Endothelial cell of umbilical vein (primary cell): ENCODE measurements at regions not wholly inside any gene's neighbourhood (a gene's known extent, or its start where the extent isn't known, plus 50 kb on each side); places are given as distances from the start of the nearest gene placed in this dataset.

ENCODE experiments used
- BruUV-seq: library from RNA; stranded (reverse); fragments of 400-500 nt; replicated peaks from 2 replicates; lab custom pipeline; 2021; lab: Mats Ljungman, UMichigan
- CTCF ChIA-PET: fragments of 300-600, 350-600 bp; sonication (Branson Sonifier 250); formaldehyde crosslinking; loops from one replicate; lab custom pipeline; 2021; ENCODE audit warnings: antibody characterized with exemption, inconsistent platforms; lab: Charles Lee
- POLR2A ChIA-PET: fragments of 300-600, 350-600 bp; sonication (Branson Sonifier 250); formaldehyde crosslinking; loops from one replicate; lab custom pipeline; 2021; ENCODE audit warnings: antibody characterized with exemption, inconsistent platforms; lab: Charles Lee
- DNase-seq: peaks from one replicate; pipeline ENCODE4 v3.0.0-alpha.2; 2011; ENCODE audit warnings: low read depth, low spot score
- FAIRE-seq: peaks from 2 replicates; lab custom pipeline; 2011; peaks lifted over from hg19 to GRCh38; lab: Jason Lieb, UNC
- H2AFZ ChIP-seq: 2 replicates; pipeline ENCODE4 v1.6.0; 2012; ENCODE audit warnings: low read depth, low read length, control low read depth, inconsistent platforms
- H3K27ac ChIP-seq: 2 replicates; pipeline ENCODE4 v1.5.1; 2011; ENCODE audit warnings: low read depth, mild to moderate bottlenecking, control low read depth, low read length, moderate library complexity; ENCODE audit not compliant: insufficient read depth
- H3K27me3 ChIP-seq, 2 experiments: 2 replicates each; pipeline versions ENCODE4 v1.6.0 to v1.6.1; 2011; ENCODE audit warnings: low read length in 2 of 2, mixed read lengths in 1 of 2; ENCODE audit not compliant: control insufficient read depth in 2 of 2, insufficient read depth in 2 of 2
- H3K36me3 ChIP-seq, 2 experiments: 2 replicates in 1 of 2; 3 replicates in 1 of 2; pipeline ENCODE4 v1.5.1; 2011; ENCODE audit warnings: low read length in 2 of 2, mild to moderate bottlenecking in 1 of 2, moderate library complexity in 1 of 2; ENCODE audit not compliant: control insufficient read depth in 2 of 2, insufficient read depth in 2 of 2; ENCODE audit errors: extremely low read depth in 1 of 2
- H3K4me1 ChIP-seq: 3 replicates; pipeline ENCODE4 v1.5.1; 2011; ENCODE audit warnings: mild to moderate bottlenecking, low read length; ENCODE audit not compliant: control insufficient read depth, insufficient read depth; ENCODE audit errors: extremely low read depth
- H3K4me2 ChIP-seq: 2 replicates; pipeline ENCODE4 v1.6.1; 2011; ENCODE audit warnings: low read length, control low read depth, mixed read lengths; ENCODE audit not compliant: insufficient read depth
- H3K4me3 ChIP-seq, 3 experiments: fragments of 200-600 bp in 1 of 3; sonication (generic), shearing (Covaris generic) in 1 of 3; replicated peaks in 1 of 3; 2 replicates each; pipeline ENCODE4 v1.5.1; 2011 to 2016; ENCODE audit warnings: control low read depth in 3 of 3, low read length in 3 of 3, mild to moderate bottlenecking in 2 of 3, inconsistent platforms in 1 of 3, low read depth in 1 of 3, moderate library complexity in 1 of 3; ENCODE audit not compliant: insufficient read depth in 1 of 3
- H3K79me2 ChIP-seq: 2 replicates; pipeline ENCODE4 v1.6.0; 2012; ENCODE audit warnings: low read length, inconsistent platforms; ENCODE audit not compliant: control insufficient read depth, insufficient read depth
- H3K9ac ChIP-seq: replicated peaks from 2 replicates; pipeline ENCODE3; 2011; ENCODE audit warnings: low read length, control low read depth; ENCODE audit not compliant: insufficient read depth; ENCODE audit errors: extremely low read depth
- H3K9me1 ChIP-seq: replicated peaks from 3 replicates; pipeline ENCODE4 v1.6.0; 2011; ENCODE audit warnings: mild to moderate bottlenecking, low read length; ENCODE audit not compliant: control insufficient read depth, insufficient read depth; ENCODE audit errors: extremely low read depth
- H3K9me3 ChIP-seq: replicated peaks from 2 replicates; pipeline ENCODE4 v1.5.1; 2012; ENCODE audit warnings: low read length, inconsistent platforms; ENCODE audit not compliant: control insufficient read depth, insufficient read depth
- H4K20me1 ChIP-seq: replicated peaks from 2 replicates; pipeline ENCODE3; 2011; ENCODE audit warnings: mild to moderate bottlenecking, low read length; ENCODE audit not compliant: control insufficient read depth, insufficient read depth; ENCODE audit errors: extremely low read depth
- EZH2 ChIP-seq: IDR thresholded peaks from 2 replicates; pipeline ENCODE4 v1.6.1; 2012; ENCODE audit warnings: borderline replicate concordance, low read depth, mild to moderate bottlenecking, moderate library complexity, low read length, inconsistent platforms; ENCODE audit not compliant: severe bottlenecking
- FOS ChIP-seq: IDR thresholded peaks from 2 replicates; pipeline ENCODE4 v1.6.1; 2011; ENCODE audit warnings: mild to moderate bottlenecking, low read length, moderate library complexity, borderline replicate concordance; ENCODE audit not compliant: insufficient read depth
- GATA2 ChIP-seq: IDR thresholded peaks from 2 replicates; pipeline ENCODE4 v1.7.0; 2011; ENCODE audit warnings: low read depth, mild to moderate bottlenecking, moderate library complexity, mixed read lengths, low read length; ENCODE audit not compliant: insufficient read length, insufficient read depth
- JUN ChIP-seq: IDR thresholded peaks from 2 replicates; pipeline ENCODE4 v1.6.1; 2011; ENCODE audit warnings: borderline replicate concordance, low read depth; ENCODE audit not compliant: insufficient read length, insufficient read depth
- MYC ChIP-seq: IDR thresholded peaks from one replicate; pipeline ENCODE4 v1.6.1; 2011; ENCODE audit warnings: mild to moderate bottlenecking, low read depth, low read length
- POLR2A ChIP-seq: IDR thresholded peaks from 2 replicates; pipeline ENCODE4 v1.6.1; 2012; ENCODE audit warnings: low read depth, mild to moderate bottlenecking, control low read depth, low read length
- POLR2AphosphoS5 ChIP-seq: IDR thresholded peaks from 2 replicates; pipeline ENCODE4 v1.6.1; 2012; ENCODE audit warnings: low read depth, mild to moderate bottlenecking, control low read depth, low read length, moderate library complexity; ENCODE audit not compliant: insufficient read depth
- dilution Hi-C: fragments of 300-500 bp; cut with MboI; formaldehyde crosslinking; loops from one replicate; pipeline ENCODE4 v1.15.0; 2019; ENCODE audit warnings: low sequenced_read_pairs; ENCODE audit not compliant: extremely low pct_ligation_motif_present
- intact Hi-C: fragments of 100-400 bp; cut with micrococcal nuclease; formaldehyde crosslinking; loops from one replicate; pipeline ENCODE4 v1.10.0; 2022
- TF ChIP-seq, protein P1 (sequence below), 2 donors: IDR thresholded peaks; 1 replicate in 1 of 2; 2 replicates in 1 of 2; pipeline ENCODE4 v1.5.1; 2011; ENCODE audit warnings: low read length in 2 of 2, mild to moderate bottlenecking in 2 of 2, moderate library complexity in 2 of 2, control low read depth in 1 of 2, inconsistent platforms in 1 of 2, low read depth in 1 of 2; ENCODE audit not compliant: insufficient read depth in 1 of 2; ENCODE audit errors: extremely low read depth in 1 of 2
- TF ChIP-seq, protein P2 (sequence below): IDR thresholded peaks from 2 replicates; pipeline ENCODE4 v1.6.1; 2011; ENCODE audit not compliant: insufficient read depth, insufficient read length

DNA sequence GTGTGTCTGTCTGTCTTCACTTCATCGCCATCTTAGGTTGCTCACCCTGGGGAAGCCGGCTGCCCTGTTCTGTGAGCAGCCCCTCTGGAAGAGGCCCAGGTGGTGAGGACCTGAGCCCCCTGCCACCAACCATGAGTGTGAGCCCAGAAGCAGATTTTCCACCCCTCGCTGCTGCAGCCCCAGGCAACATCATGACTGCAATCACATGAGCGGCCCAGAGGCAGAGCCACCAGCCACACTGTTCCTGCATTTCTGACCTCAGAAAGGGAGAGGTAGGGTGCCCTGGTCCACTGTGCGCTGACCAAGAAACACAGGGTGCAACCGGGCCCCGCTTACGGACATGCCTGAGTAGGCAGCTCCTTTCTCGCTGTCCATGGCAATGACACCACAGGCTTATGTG, 92.3 kb upstream of the IQSEC1 start:
- H3K27ac ChIP-seq = no peak overlapping the region

More for the DNA sequence above, 92.3 kb upstream of the IQSEC1 start:
- no peaks in the 10 kb centered on the region for H3K36me3 ChIP-seq
- CTCF ChIA-PET = no interaction called here
- H3K9me3 ChIP-seq = no peaks in the 10 kb centered on the region
- POLR2A ChIA-PET = no interaction called here
- dilution Hi-C loops = no loop called here
- FAIRE-seq (no peak), DNase-seq (no peak)
- intact Hi-C loops = no loop called here
- no peaks in the 10 kb centered on the region for H3K9me1 ChIP-seq
- no peaks in the 10 kb centered on the region for H4K20me1 ChIP-seq
- BruUV-seq = no TSS peak
- H2AFZ ChIP-seq = no peak overlapping the region
- no peak overlapping the region for H3K4me2 ChIP-seq
- TF ChIP-seq POLR2A = no peak
- no peak for TF ChIP-seq POLR2AphosphoS5
- TF ChIP-seq EZH2 = no peak
- no peak for TF ChIP-seq FOS
- TF ChIP-seq MYC = no peak
- TF ChIP-seq, protein P1, sequence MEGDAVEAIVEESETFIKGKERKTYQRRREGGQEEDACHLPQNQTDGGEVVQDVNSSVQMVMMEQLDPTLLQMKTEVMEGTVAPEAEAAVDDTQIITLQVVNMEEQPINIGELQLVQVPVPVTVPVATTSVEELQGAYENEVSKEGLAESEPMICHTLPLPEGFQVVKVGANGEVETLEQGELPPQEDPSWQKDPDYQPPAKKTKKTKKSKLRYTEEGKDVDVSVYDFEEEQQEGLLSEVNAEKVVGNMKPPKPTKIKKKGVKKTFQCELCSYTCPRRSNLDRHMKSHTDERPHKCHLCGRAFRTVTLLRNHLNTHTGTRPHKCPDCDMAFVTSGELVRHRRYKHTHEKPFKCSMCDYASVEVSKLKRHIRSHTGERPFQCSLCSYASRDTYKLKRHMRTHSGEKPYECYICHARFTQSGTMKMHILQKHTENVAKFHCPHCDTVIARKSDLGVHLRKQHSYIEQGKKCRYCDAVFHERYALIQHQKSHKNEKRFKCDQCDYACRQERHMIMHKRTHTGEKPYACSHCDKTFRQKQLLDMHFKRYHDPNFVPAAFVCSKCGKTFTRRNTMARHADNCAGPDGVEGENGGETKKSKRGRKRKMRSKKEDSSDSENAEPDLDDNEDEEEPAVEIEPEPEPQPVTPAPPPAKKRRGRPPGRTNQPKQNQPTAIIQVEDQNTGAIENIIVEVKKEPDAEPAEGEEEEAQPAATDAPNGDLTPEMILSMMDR (IDR thresholded peaks at IDR 0.05; ENCODE audit: extremely low read depth in 1 of 2, insufficient read depth in 1 of 2, low read depth in 1 of 2, low read length in 2 of 2) = no peak
- TF ChIP-seq JUN = no peak
- TF ChIP-seq, protein P2, sequence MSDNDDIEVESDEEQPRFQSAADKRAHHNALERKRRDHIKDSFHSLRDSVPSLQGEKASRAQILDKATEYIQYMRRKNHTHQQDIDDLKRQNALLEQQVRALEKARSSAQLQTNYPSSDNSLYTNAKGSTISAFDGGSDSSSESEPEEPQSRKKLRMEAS = no peak
- TF ChIP-seq GATA2 = no peak
- H3K4me3 ChIP-seq = no peak overlapping the region
- H3K9ac ChIP-seq = no peak overlapping the region
- H3K27me3 ChIP-seq = no peaks in the 10 kb centered on the region
- no peaks in the 10 kb centered on the region for H3K4me1 ChIP-seq
- no peaks in the 10 kb centered on the region for H3K79me2 ChIP-seq
